ENCODE measurements at regions not wholly inside any gene's neighbourhood (a gene's known extent, or its start where the extent isn't known, plus 50 kb on each side); places are given as distances from the start of the nearest gene placed in this dataset.
A peak's percentile ranks its signal among the peaks of the same experiment; 100 is the strongest.

DNA sequence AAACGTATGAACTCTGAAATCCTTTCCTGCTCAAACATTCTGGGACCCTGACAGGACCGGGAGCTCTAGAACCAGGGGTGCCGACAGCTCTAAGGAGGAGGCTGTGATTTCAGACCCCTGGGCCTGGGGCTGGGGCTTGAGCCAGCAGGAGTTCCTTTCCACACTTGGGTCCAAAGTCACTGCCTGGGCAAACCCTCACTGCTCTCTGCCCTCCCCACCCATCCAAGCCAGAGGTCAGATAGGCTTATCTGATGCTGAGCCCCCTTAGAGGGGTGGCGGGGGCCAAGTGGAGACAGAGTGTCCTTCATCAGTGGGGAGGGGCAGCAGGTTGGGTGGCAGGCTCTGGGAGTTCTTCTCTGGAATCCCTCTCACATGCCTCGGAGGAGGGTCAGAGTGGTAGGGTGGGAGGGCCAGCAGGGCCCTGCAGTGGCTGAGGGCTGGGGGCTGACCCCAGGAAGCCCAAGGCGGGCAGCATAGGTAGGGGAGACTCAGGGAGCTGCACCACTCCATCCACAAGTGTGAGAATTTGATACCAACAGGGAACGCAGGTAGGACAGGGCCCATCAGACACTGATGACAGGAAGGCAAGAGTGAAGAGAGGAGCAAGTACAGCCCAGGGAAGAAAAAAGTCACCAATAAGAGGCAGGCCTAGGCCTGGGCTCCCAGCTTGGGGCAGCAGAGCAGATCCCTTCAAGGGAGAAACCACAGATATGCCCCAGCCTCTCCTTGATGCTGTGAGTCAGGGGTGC is 121.0 kb downstream of the MRPL14 start:
- Histone ChIP-seq H3K4me1 (ENCODE audit: insufficient read depth, low read length) (peaks cover 28% of the 10 kb centered on the region), H3K27me3 (ENCODE audit: insufficient read depth, low read length) (peaks cover 33% of the 10 kb centered on the region), H3K36me3 (ENCODE audit: insufficient read depth, low read depth, low read length) (no peaks in the 10 kb centered on the region), H3K27ac (ENCODE audit: low read length) (no peak overlapping the region), H3K9ac (ENCODE audit: low read depth, low read length) (no peak overlapping the region), H3K4me3 (ENCODE audit: low read length) (no peak overlapping the region), H3K9me3 (ENCODE audit: insufficient read depth, low read depth, low read length) (no peaks in the 10 kb centered on the region)

DNA sequence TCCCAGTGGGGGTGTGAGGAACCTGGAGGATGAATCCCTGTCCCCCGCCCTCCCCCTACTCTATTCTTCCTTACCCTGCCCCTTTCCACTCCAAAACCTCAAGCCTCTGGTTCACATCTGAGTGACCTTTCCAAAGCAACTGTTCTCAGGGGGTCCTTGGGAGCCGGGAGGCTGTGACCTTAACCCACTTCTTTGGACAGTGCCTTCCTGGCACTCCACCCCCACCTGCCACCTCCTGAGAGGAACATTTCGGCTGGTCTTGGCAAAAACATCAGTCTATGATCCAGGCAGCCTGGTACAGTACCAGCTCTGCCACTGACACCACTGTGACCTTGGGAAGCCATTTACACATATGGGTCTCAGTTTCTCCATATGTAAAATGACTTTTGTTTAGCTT is 121.7 kb downstream of the MRPL14 start:
- peaks cover 28% of the 10 kb centered on the region for H3K4me1 ChIP-seq (ENCODE audit: insufficient read depth, low read length)

DNA sequence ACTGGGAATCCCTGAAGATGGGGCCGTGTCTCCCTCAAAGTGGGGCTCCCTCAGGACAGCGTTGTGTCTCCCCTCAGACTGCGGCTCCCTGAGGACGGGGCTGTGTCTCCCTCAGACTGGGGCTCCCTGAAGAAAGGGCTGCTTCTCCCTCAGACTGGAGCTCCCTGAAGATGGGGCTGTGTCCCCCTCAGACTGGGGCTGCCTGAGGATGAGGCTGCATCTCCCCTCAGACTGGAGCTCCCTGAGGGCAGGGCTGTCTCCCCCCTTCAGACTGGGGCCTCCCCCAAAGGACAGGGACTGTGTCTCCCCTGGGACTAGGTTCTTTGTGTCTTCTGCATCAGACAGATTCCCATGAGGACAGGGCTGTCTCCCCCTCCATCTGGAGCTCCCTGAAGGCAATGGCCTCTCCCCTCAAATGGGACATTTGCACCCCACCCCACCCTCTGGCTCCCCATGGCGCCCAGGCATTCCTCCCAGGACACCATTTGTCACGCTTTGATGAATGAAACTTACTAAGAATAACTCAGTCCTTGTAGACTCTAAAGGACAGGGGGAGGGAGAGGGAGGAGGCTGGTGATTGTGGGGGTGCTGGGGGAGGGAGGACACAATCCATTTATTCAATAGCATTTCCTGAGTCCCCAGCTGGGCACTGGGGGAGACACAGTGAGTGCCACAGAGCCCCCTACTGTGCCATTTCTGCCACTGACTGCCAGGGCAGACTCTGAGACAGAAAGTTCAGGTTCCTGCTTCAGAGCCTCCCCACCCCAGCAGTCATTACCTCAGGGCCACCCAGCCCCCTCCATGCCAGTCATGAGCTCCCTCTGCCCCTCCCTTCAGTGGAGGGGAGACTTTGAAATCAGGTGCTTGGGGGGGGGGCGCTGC is 122.4 kb downstream of the MRPL14 start:
- H3K4me3 ChIP-seq (ENCODE audit: low read length) = no peak overlapping the region
- no peaks in the 10 kb centered on the region for H3K9me3 ChIP-seq (ENCODE audit: insufficient read depth, low read depth, low read length)
- peaks cover 33% of the 10 kb centered on the region for H3K27me3 ChIP-seq (ENCODE audit: insufficient read depth, low read length)
- no peak overlapping the region for H3K27ac ChIP-seq (ENCODE audit: low read length)
- peaks cover 28% of the 10 kb centered on the region for H3K4me1 ChIP-seq (ENCODE audit: insufficient read depth, low read length)
- no peaks in the 10 kb centered on the region for H3K36me3 ChIP-seq (ENCODE audit: insufficient read depth, low read depth, low read length)
- H3K9ac ChIP-seq (ENCODE audit: low read depth, low read length) = no peak overlapping the region; the same call in 1 of the 2 replicates

More for the DNA sequence above, 121.7 kb downstream of the MRPL14 start:
- peaks cover 33% of the 10 kb centered on the region for H3K27me3 ChIP-seq (ENCODE audit: insufficient read depth, low read length)
- H3K9ac ChIP-seq (ENCODE audit: low read depth, low read length) = no peak overlapping the region
- no peak overlapping the region for H3K4me3 ChIP-seq (ENCODE audit: low read length)
- H3K36me3 ChIP-seq (ENCODE audit: insufficient read depth, low read depth, low read length) = no peaks in the 10 kb centered on the region
- no peak overlapping the region for H3K27ac ChIP-seq (ENCODE audit: low read length)
- no peaks in the 10 kb centered on the region for H3K9me3 ChIP-seq (ENCODE audit: insufficient read depth, low read depth, low read length)

DNA sequence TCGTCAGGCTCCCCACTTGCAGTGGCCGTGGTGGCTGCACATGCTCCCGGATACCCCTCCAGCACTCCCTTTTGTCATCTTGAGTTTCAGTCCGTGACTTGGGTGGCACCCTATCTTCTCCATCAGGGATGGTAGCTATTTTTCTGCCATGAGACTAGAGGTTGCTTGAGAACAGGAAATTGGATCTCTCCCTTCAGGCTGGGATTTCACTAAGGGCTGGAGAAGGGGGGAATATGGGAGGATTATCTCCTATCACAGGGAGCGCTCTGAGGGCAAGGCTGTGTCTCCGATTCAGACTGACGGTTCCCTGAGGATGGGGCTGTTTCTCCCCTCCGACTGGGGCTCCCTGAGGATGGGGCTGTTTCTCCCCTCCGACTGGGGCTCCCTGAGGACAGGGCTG is 123.1 kb downstream of the MRPL14 start:
- Histone ChIP-seq H3K4me1 (ENCODE audit: insufficient read depth, low read length) (peaks cover 28% of the 10 kb centered on the region), H3K36me3 (ENCODE audit: insufficient read depth, low read depth, low read length) (no peaks in the 10 kb centered on the region), H3K4me3 (ENCODE audit: low read length) (0 out of 2 replicates have a peak overlapping the region, but pooled peaks have one; percentile 52), H3K27me3 (ENCODE audit: insufficient read depth, low read length) (peaks cover 33% of the 10 kb centered on the region), H3K27ac (ENCODE audit: low read length) (no peak overlapping the region), H3K9ac (ENCODE audit: low read depth, low read length) (peak overlapping the region; percentile 15; the same call in 1 of the 2 replicates), H3K9me3 (ENCODE audit: insufficient read depth, low read depth, low read length) (no peaks in the 10 kb centered on the region)

DNA sequence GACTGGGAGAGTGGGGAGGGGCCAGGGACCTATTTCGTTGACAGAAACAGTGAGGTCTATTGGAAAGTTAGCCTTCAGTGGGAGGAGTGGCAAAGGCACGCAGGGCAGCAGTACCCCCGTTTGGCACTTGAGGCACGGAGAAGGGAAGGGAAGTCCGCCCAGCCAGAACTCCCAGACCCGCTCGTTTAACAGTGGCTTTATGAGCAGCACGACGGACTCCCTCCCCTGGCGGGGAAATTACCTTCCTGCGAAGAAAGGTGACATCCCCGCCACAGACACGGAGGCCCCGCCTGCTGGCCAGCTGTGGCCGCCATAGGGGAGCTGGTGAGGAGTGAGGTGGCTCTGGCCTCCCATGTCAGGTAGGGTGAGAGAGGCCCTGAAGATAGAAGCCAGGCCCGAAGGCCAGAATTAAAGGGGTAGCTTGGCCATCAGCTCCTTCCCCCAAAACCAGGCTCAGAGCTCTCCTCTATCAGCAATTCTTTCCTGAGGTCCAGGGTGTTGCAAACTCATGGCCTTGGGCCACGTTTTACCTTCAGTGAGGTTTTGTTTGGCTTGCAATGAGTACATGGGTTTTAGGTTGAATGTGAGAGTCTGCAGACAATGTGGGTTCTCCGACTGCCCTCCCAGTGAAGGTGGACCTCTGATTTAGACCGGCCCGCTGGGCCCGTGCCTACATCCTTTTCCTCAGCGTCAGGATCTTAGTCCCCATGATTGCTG is 123.7 kb downstream of the MRPL14 start:
- Histone ChIP-seq H3K9ac (ENCODE audit: low read depth, low read length) (peak overlapping the region; percentile 68; the same call in 1 of the 2 replicates), H3K27me3 (ENCODE audit: insufficient read depth, low read length) (peaks cover 33% of the 10 kb centered on the region), H3K36me3 (ENCODE audit: insufficient read depth, low read depth, low read length) (no peaks in the 10 kb centered on the region), H3K4me1 (ENCODE audit: insufficient read depth, low read length) (peaks cover 28% of the 10 kb centered on the region), H3K4me3 (ENCODE audit: low read length) (peak overlapping the region; percentile 52), H3K27ac (ENCODE audit: low read length) (no peak overlapping the region), H3K9me3 (ENCODE audit: insufficient read depth, low read depth, low read length) (no peaks in the 10 kb centered on the region)

DNA sequence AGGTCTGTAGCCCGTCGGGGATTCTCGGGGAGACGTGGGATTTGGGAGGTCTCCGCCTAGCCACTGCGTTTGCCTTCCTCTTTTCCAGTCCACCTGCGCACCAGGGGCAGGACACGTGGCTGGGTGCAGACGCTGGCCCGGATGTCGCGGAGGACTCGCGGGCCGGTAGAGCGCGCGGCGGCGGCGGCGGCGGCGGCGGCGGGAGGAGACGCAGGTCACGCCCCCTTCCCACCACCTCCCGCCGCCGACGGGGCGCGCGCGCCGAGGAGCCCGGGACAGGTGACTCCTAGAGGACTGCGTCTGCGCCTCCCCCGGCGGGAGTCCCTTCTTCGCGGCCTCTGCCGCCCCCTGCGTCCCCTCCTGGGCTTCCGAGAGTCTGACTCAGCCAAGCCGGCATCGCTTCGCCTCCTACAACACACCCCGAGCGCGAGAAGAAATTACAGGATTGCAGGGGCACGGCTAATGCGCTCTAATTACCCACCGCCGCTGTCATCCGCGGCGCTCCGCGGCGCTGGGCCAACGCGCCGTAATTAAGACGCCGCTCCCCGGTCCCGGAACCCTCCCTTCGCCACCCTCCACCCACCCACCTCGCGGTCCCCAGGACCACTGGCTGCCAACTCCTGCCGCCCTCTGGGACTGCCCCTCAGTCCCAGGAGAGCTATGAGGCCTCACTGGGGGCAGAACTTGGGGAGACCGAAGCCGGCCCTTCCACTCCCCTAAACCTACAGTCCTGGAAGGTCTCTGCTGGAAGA is 124.5 kb downstream of the MRPL14 start:
- Histone ChIP-seq H3K27ac (ENCODE audit: low read length) (no peak overlapping the region), H3K36me3 (ENCODE audit: insufficient read depth, low read depth, low read length) (no peaks in the 10 kb centered on the region), H3K9me3 (ENCODE audit: insufficient read depth, low read depth, low read length) (no peaks in the 10 kb centered on the region), H3K27me3 (ENCODE audit: insufficient read depth, low read length) (peaks cover 33% of the 10 kb centered on the region), H3K4me3 (ENCODE audit: low read length) (peak overlapping the region; percentile 52), H3K4me1 (ENCODE audit: insufficient read depth, low read length) (peaks cover 24% of the 10 kb centered on the region), H3K9ac (ENCODE audit: low read depth, low read length) (peak overlapping the region; percentile 68; the same call in 1 of the 2 replicates)

DNA sequence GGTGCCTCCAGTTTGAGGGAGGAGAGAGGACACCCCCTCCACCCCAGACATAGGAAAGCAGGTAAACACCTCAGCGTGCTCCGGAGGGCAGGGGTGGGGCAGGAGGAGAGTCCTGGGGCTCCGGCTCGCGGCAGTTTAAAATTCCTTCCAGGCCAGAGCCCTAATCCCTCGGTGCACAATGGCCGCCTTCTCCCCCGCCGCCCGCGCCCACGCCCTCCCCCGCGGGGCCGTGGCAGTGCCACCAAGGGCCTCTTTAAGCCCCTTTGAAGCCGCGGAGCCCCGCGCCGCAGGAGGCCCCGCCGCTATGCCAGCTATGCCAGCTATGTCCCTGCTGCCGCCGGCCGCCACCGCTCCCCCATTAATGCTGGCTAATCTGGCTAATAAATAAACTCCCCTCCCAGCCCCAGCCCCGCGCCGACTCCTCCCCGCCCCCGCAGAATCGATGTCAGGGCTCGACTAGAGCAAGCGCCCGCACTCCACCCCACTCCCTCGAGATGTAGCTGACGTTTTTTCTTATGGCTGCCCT is 125.1 kb downstream of the MRPL14 start:
- Histone ChIP-seq H3K4me1 (ENCODE audit: insufficient read depth, low read length) (peaks cover 24% of the 10 kb centered on the region), H3K9me3 (ENCODE audit: insufficient read depth, low read depth, low read length) (no peaks in the 10 kb centered on the region), H3K27ac (ENCODE audit: low read length) (no peak overlapping the region), H3K4me3 (ENCODE audit: low read length) (peak overlapping the region; percentile 52), H3K27me3 (ENCODE audit: insufficient read depth, low read length) (peaks cover 33% of the 10 kb centered on the region), H3K36me3 (ENCODE audit: insufficient read depth, low read depth, low read length) (no peaks in the 10 kb centered on the region), H3K9ac (ENCODE audit: low read depth, low read length) (peak overlapping the region; percentile 35)

DNA sequence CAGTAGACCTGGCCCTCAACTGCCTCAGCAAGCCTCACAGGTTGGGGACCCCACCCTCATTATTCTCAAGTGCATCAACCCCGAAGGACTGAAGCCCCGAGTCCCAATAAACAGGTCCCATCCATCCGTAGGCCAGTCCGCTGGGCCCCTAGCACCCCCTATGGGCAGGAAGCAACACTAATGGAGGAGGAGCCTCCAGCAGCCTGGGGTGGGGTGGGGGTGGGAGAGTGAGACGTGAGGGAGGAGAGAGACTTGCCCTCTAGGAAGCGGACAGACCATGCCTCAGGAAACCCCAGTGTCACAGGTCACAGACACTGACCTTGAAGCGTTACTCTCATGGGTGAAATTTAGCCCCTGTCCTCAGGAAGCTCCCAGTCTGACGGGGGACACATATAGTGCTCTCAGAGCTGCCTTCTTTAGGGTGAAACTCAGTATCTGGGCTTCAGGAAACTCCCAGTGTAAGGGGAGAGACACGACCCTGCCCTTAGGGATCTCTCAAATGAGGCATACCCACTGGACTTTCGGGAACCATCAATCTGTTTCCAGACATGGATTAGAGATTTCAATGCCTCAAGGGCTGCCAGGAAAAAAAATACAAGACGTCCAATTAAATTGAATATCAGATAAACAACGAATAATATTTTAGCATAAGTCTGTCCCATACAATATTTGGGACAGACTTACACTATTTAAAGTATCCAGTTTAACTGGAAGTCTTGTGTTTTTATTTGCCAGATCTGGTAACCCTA is 125.8 kb downstream of the MRPL14 start:
- Histone ChIP-seq H3K9me3 (ENCODE audit: insufficient read depth, low read depth, low read length) (no peaks in the 10 kb centered on the region), H3K36me3 (ENCODE audit: insufficient read depth, low read depth, low read length) (no peaks in the 10 kb centered on the region), H3K9ac (ENCODE audit: low read depth, low read length) (peak overlapping the region; percentile 35), H3K4me1 (ENCODE audit: insufficient read depth, low read length) (peaks cover 24% of the 10 kb centered on the region), H3K4me3 (ENCODE audit: low read length) (peak overlapping the region; percentile 52), H3K27ac (ENCODE audit: low read length) (no peak overlapping the region), H3K27me3 (ENCODE audit: insufficient read depth, low read length) (peaks cover 33% of the 10 kb centered on the region)

DNA sequence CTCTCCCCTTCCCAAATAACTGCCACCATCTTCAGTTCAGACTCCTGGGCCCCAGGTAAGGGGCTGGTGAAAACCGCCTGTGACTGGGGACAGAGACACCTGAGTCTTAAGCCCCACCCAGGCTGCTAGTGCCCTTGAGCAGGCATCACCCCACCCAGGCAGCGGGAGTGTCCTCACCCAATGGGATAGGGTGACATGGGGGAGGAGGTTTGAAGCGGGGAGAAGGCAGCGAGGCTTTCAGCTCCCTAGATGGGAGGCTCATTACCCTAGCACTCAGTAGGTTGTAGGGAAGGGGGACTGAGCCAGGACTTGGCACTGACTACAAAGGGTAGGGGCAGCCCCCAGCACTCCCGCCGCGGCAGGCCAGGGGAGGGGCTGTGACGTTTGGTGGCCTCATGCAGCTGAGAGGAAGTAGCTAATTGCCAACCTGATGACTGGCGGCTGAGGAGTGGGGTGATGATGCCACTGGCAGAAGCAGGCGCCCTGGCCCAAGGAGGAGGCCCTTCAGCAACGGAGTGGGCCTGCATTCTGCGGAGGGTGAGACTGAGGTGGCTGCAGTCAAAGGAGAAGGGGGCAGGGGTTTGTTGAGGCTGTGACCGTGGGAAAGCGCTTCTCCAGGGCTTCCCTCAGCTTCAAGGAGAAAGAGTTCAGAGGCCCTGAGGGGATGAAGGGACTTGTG is 126.9 kb downstream of the MRPL14 start:
- Histone ChIP-seq H3K27me3 (ENCODE audit: insufficient read depth, low read length) (peaks cover 33% of the 10 kb centered on the region), H3K9ac (ENCODE audit: low read depth, low read length) (peak overlapping the region; percentile 11; the same call in 1 of the 2 replicates), H3K4me3 (ENCODE audit: low read length) (no peak overlapping the region), H3K27ac (ENCODE audit: low read length) (no peak overlapping the region), H3K4me1 (ENCODE audit: insufficient read depth, low read length) (peaks cover 18% of the 10 kb centered on the region), H3K9me3 (ENCODE audit: insufficient read depth, low read depth, low read length) (no peaks in the 10 kb centered on the region), H3K36me3 (ENCODE audit: insufficient read depth, low read depth, low read length) (no peaks in the 10 kb centered on the region)

DNA sequence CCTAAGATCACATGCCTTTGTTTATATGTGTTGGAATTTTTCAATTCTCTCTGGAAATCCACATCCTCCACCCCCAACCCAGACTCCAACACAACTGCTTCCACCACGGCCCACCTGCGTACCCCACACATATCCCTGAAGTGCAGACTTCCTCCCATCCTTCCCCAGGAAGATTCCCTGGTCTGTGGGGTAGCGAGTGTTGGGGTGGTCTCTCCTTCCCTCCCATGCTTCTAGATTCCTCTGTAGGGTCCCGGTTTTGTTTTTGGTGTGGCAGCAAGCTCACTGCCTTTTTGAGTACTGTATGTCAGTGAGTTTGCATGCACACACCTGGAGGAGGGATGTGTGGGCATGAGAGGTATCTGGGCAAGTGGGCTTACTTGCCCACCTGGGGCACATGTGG is 127.6 kb downstream of the MRPL14 start:
- Histone ChIP-seq H3K9me3 (ENCODE audit: insufficient read depth, low read depth, low read length) (no peaks in the 10 kb centered on the region), H3K27ac (ENCODE audit: low read length) (no peak overlapping the region), H3K27me3 (ENCODE audit: insufficient read depth, low read length) (peaks cover 27% of the 10 kb centered on the region), H3K9ac (ENCODE audit: low read depth, low read length) (no peak overlapping the region; the same call in 1 of the 2 replicates), H3K4me3 (ENCODE audit: low read length) (no peak overlapping the region), H3K4me1 (ENCODE audit: insufficient read depth, low read length) (peaks cover 11% of the 10 kb centered on the region), H3K36me3 (ENCODE audit: insufficient read depth, low read depth, low read length) (no peaks in the 10 kb centered on the region)

Measured in iPS-20b (cell line).